SK-N-SH treated with all-trans-retinoic acid at 6 μM for 48 hours (cell line): ENCODE measurements at regions not wholly inside any gene's neighbourhood (a gene's known extent, or its start where the extent isn't known, plus 50 kb on each side); places are given as distances from the start of the nearest gene placed in this dataset.

Experiments used
- ATAC-seq: fragments of 200-7000 bp; cut with Tn5 transposase; 3 replicates; pipeline ENCODE4 v1.9.1; 2020; ENCODE audit warnings: mild to moderate bottlenecking, moderate library complexity
- ARNTL ChIP-seq: fragments of 450-650 bp; formaldehyde crosslinking; IDR thresholded peaks from 2 replicates; pipeline ENCODE4 v1.5.0; 2020; ENCODE audit warnings: low read depth, mild to moderate bottlenecking, moderate library complexity, borderline replicate concordance
- BACH2 ChIP-seq: fragments of 250-450 bp; sonication (Bioruptor Pico); IDR thresholded peaks from 2 replicates; pipeline ENCODE4 v1.9.0; 2021; ENCODE audit warnings: mild to moderate bottlenecking, borderline replicate concordance
- CSDC2 ChIP-seq: fragments of 250-450 bp; sonication (Bioruptor Pico); IDR thresholded peaks from 2 replicates; pipeline ENCODE4 v1.5.0; 2020; ENCODE audit warnings: mild to moderate bottlenecking, moderate library complexity
- ESRRG ChIP-seq: fragments of 250-450 bp; sonication (Bioruptor Pico); IDR thresholded peaks from 2 replicates; pipeline ENCODE4 v1.6.1; 2021; ENCODE audit warnings: mild to moderate bottlenecking
- GLIS3 ChIP-seq: fragments of 250-450 bp; sonication (Bioruptor Pico); IDR thresholded peaks from 2 replicates; pipeline ENCODE4 v1.5.0; 2020; ENCODE audit warnings: mild to moderate bottlenecking, moderate library complexity
- ISL1 ChIP-seq: fragments of 250-450 bp; sonication (Bioruptor Pico); IDR thresholded peaks from 2 replicates; pipeline ENCODE4 v2.1.2; 2022; ENCODE audit warnings: mild to moderate bottlenecking, moderate library complexity
- OSR1 ChIP-seq: fragments of 250-450 bp; sonication (Bioruptor Pico); IDR thresholded peaks from 2 replicates; pipeline ENCODE4 v1.8.0; 2022; ENCODE audit warnings: moderate library complexity, mild to moderate bottlenecking, inconsistent platforms
- RARB ChIP-seq: fragments of 250-450 bp; sonication (Bioruptor Pico); IDR thresholded peaks from 2 replicates; pipeline ENCODE4 v1.8.0; 2021; ENCODE audit warnings: mild to moderate bottlenecking, moderate library complexity
- SNAI2 ChIP-seq: fragments of 250-450 bp; sonication (Bioruptor Pico); IDR thresholded peaks from 2 replicates; pipeline ENCODE4 v1.5.0; 2020; ENCODE audit warnings: mild to moderate bottlenecking, moderate library complexity
- TCF4 ChIP-seq: fragments of 250-450 bp; sonication (Bioruptor Pico); IDR thresholded peaks from 2 replicates; pipeline ENCODE4 v1.8.0; 2021; ENCODE audit warnings: mild to moderate bottlenecking, moderate library complexity, borderline replicate concordance
- ZC3H10 ChIP-seq: fragments of 250-450 bp; sonication (Bioruptor Pico); IDR thresholded peaks from 2 replicates; pipeline ENCODE4 v1.5.1; 2021; ENCODE audit warnings: mild to moderate bottlenecking, moderate library complexity
- ZFP3 ChIP-seq: fragments of 250-450 bp; sonication (Bioruptor Pico); IDR thresholded peaks from 2 replicates; pipeline ENCODE4 v1.5.0; 2020; ENCODE audit warnings: mild to moderate bottlenecking, moderate library complexity
- ZFP30 ChIP-seq: fragments of 450-650 bp; formaldehyde crosslinking; IDR thresholded peaks from 2 replicates; pipeline ENCODE4 v1.5.0; 2022; ENCODE audit warnings: mild to moderate bottlenecking, moderate library complexity
- ZNF565 ChIP-seq: fragments of 450-650 bp; formaldehyde crosslinking; conservative IDR thresholded peaks from 2 replicates; pipeline ENCODE4 v1.5.0; 2020; ENCODE audit warnings: low read depth, mild to moderate bottlenecking, moderate library complexity
- ZNF8 ChIP-seq: fragments of 450-650 bp; formaldehyde crosslinking; IDR thresholded peaks from 2 replicates; pipeline ENCODE4 v1.5.0; 2020; ENCODE audit warnings: mild to moderate bottlenecking, moderate library complexity
- TF ChIP-seq, protein P1 (sequence below): fragments of 250-450 bp; sonication (Bioruptor Pico); IDR thresholded peaks from 2 replicates; pipeline ENCODE4 v1.5.1; 2020; ENCODE audit warnings: low read depth, mild to moderate bottlenecking, moderate library complexity
- TF ChIP-seq, protein P2 (sequence below): fragments of 250-450 bp; sonication (Bioruptor Pico); IDR thresholded peaks from 2 replicates; pipeline ENCODE4 v1.8.0; 2020; ENCODE audit warnings: mild to moderate bottlenecking, moderate library complexity, borderline replicate concordance
- TF ChIP-seq, protein P3 (sequence below): fragments of 250-450 bp; sonication (Bioruptor Pico); IDR thresholded peaks from 2 replicates; pipeline ENCODE4 v1.5.1; 2021; ENCODE audit warnings: mild to moderate bottlenecking, moderate library complexity
- TF ChIP-seq, protein P4 (sequence below): fragments of 250-450 bp; sonication (Bioruptor Pico); IDR thresholded peaks from 2 replicates; pipeline ENCODE4 v1.8.0; 2021; ENCODE audit warnings: low read depth, mild to moderate bottlenecking, moderate library complexity, borderline replicate concordance
- TF ChIP-seq, protein P5 (sequence below): fragments of 250-450 bp; sonication (Bioruptor Pico); IDR thresholded peaks from 2 replicates; pipeline ENCODE4 v1.5.0; 2020; ENCODE audit warnings: mild to moderate bottlenecking, moderate library complexity

DNA sequence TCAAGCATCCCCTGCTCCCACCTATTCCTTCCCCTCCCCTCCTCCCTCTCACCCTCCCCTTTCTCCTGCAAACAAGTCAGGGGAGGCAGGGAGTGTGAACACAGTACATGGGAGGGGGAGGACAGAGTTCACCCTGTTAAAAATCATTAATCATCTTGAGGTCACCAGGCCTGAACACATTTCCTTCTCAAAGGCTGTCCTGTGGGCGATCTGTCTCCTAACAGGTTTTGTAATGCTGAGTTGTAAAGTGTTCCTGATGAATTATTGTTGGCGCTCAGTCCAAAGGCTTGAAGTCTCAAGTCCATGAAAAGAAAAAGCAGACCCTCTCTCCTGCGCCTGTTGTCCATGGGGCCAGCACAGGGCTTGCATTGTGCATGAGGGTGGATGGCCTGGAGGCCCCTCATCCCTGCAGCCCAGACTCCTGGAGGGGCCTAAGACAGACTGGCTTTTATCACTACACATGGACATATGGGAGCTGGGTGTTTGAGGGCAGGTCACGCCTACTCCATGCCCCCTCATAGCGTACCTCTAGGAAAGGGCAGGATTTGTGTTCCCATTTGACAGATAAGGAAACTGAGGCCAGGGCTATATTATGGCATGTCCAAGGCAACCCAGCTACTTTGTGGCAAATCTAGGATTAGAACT is 189.1 kb downstream of the RAB28 start:
- TF ChIP-seq GLIS3 (CRISPR knock-in tag), result no peak
- TF ChIP-seq ZNF8 (CRISPR knock-in tag), result no peak
- no peak for TF ChIP-seq ESRRG (CRISPR knock-in tag)
- TF ChIP-seq RARB, result no peak
- TF ChIP-seq, protein P1, sequence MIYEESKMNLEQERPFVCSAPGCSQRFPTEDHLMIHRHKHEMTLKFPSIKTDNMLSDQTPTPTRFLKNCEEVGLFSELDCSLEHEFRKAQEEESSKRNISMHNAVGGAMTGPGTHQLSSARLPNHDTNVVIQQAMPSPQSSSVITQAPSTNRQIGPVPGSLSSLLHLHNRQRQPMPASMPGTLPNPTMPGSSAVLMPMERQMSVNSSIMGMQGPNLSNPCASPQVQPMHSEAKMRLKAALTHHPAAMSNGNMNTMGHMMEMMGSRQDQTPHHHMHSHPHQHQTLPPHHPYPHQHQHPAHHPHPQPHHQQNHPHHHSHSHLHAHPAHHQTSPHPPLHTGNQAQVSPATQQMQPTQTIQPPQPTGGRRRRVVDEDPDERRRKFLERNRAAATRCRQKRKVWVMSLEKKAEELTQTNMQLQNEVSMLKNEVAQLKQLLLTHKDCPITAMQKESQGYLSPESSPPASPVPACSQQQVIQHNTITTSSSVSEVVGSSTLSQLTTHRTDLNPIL (CRISPR knock-in tag), result no peak
- TF ChIP-seq ARNTL (CRISPR knock-in tag), result no peak
- no peak for TF ChIP-seq ZFP3 (CRISPR knock-in tag)
- TF ChIP-seq TCF4 (CRISPR knock-in tag), result no peak
- no peak for TF ChIP-seq CSDC2 (CRISPR knock-in tag)
- no peak for TF ChIP-seq ZFP30 (CRISPR knock-in tag)
- no peak for TF ChIP-seq SNAI2 (CRISPR knock-in tag)
- TF ChIP-seq ZC3H10 (CRISPR knock-in tag), result no peak
- TF ChIP-seq OSR1, result no peak
- TF ChIP-seq, protein P2, sequence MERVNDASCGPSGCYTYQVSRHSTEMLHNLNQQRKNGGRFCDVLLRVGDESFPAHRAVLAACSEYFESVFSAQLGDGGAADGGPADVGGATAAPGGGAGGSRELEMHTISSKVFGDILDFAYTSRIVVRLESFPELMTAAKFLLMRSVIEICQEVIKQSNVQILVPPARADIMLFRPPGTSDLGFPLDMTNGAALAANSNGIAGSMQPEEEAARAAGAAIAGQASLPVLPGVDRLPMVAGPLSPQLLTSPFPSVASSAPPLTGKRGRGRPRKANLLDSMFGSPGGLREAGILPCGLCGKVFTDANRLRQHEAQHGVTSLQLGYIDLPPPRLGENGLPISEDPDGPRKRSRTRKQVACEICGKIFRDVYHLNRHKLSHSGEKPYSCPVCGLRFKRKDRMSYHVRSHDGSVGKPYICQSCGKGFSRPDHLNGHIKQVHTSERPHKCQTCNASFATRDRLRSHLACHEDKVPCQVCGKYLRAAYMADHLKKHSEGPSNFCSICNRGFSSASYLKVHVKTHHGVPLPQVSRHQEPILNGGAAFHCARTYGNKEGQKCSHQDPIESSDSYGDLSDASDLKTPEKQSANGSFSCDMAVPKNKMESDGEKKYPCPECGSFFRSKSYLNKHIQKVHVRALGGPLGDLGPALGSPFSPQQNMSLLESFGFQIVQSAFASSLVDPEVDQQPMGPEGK (CRISPR knock-in tag), result no peak
- TF ChIP-seq, protein P3, sequence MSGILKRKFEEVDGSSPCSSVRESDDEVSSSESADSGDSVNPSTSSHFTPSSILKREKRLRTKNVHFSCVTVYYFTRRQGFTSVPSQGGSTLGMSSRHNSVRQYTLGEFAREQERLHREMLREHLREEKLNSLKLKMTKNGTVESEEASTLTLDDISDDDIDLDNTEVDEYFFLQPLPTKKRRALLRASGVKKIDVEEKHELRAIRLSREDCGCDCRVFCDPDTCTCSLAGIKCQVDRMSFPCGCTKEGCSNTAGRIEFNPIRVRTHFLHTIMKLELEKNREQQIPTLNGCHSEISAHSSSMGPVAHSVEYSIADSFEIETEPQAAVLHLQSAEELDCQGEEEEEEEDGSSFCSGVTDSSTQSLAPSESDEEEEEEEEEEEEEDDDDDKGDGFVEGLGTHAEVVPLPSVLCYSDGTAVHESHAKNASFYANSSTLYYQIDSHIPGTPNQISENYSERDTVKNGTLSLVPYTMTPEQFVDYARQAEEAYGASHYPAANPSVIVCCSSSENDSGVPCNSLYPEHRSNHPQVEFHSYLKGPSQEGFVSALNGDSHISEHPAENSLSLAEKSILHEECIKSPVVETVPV, result no peak
- TF ChIP-seq, protein P4, sequence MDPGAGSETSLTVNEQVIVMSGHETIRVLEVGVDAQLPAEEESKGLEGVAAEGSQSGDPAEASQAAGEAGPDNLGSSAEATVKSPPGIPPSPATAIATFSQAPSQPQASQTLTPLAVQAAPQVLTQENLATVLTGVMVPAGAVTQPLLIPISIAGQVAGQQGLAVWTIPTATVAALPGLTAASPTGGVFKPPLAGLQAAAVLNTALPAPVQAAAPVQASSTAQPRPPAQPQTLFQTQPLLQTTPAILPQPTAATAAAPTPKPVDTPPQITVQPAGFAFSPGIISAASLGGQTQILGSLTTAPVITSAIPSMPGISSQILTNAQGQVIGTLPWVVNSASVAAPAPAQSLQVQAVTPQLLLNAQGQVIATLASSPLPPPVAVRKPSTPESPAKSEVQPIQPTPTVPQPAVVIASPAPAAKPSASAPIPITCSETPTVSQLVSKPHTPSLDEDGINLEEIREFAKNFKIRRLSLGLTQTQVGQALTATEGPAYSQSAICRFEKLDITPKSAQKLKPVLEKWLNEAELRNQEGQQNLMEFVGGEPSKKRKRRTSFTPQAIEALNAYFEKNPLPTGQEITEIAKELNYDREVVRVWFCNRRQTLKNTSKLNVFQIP (CRISPR knock-in tag), result no peak
- no peak for TF ChIP-seq ZNF565 (CRISPR knock-in tag)

DNA sequence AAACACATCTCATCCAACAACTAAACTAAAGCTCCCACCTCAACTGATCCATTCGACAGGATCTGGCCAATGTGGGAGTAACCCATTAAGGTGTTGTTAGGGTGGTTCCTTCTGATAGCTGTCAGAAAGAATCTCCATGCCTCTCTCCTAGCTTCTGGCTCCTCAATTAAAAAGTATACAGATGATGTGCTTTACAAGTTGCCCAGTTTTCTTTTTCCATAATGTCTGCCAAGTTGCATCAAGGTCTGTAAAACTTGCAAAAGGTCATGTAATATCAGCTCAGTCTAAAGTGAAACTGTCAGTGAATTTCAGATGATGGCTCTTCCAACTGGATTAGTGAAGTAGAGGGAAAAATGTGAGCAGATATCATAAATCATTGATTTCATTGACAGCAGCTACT is 191.8 kb downstream of the RAB28 start:
- ATAC-seq, result no peak
- TF ChIP-seq SNAI2 (CRISPR knock-in tag), result no peak
- TF ChIP-seq ISL1 (CRISPR knock-in tag), result no peak
- no peak for TF ChIP-seq ZC3H10 (CRISPR knock-in tag)
- TF ChIP-seq, protein P1 (CRISPR knock-in tag), result no peak
- TF ChIP-seq ZFP30 (CRISPR knock-in tag), result no peak
- TF ChIP-seq CSDC2 (CRISPR knock-in tag), result no peak
- TF ChIP-seq, protein P4 (CRISPR knock-in tag), result no peak
- TF ChIP-seq BACH2 (CRISPR knock-in tag), result no peak
- TF ChIP-seq, protein P3, result no peak
- TF ChIP-seq, protein P2 (CRISPR knock-in tag), result no peak
- no peak for TF ChIP-seq ARNTL (CRISPR knock-in tag)
- TF ChIP-seq, protein P5, sequence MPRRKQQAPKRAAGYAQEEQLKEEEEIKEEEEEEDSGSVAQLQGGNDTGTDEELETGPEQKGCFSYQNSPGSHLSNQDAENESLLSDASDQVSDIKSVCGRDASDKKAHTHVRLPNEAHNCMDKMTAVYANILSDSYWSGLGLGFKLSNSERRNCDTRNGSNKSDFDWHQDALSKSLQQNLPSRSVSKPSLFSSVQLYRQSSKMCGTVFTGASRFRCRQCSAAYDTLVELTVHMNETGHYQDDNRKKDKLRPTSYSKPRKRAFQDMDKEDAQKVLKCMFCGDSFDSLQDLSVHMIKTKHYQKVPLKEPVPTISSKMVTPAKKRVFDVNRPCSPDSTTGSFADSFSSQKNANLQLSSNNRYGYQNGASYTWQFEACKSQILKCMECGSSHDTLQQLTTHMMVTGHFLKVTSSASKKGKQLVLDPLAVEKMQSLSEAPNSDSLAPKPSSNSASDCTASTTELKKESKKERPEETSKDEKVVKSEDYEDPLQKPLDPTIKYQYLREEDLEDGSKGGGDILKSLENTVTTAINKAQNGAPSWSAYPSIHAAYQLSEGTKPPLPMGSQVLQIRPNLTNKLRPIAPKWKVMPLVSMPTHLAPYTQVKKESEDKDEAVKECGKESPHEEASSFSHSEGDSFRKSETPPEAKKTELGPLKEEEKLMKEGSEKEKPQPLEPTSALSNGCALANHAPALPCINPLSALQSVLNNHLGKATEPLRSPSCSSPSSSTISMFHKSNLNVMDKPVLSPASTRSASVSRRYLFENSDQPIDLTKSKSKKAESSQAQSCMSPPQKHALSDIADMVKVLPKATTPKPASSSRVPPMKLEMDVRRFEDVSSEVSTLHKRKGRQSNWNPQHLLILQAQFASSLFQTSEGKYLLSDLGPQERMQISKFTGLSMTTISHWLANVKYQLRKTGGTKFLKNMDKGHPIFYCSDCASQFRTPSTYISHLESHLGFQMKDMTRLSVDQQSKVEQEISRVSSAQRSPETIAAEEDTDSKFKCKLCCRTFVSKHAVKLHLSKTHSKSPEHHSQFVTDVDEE (CRISPR knock-in tag), result no peak
- TF ChIP-seq ZFP3 (CRISPR knock-in tag), result no peak
- no peak for TF ChIP-seq ZNF565 (CRISPR knock-in tag)
- no peak for TF ChIP-seq OSR1

More for the DNA sequence above, 189.1 kb downstream of the RAB28 start:
- no peak for ATAC-seq
